ENCODE measurements at regions not wholly inside any gene's neighbourhood (a gene's known extent, or its start where the extent isn't known, plus 50 kb on each side); places are given as distances from the start of the nearest gene placed in this dataset.

GRCh38 chr1:208943291-208943690 is 640.2 kb upstream of the CAMK1G start:
- no peaks in the 10 kb centered on the region for H3K4me1 Mint-ChIP-seq (ENCODE audit: low read depth, unreplicated experiment)
- Histone ChIP-seq H3K9me3 (no peaks in the 10 kb centered on the region), H3K27me3 (replicated peaks; ENCODE audit: control insufficient read depth, insufficient read depth, low read length) (no peaks in the 10 kb centered on the region), H3K4me1 (no peaks in the 10 kb centered on the region), H3K4me3 (ENCODE audit: low read depth, low read length) (no peak overlapping the region), H3K36me3 (ENCODE audit: control insufficient read depth, insufficient read depth, low read length) (no peaks in the 10 kb centered on the region)
- peaks cover 21% of the 10 kb centered on the region for H3K27me3 Mint-ChIP-seq (ENCODE audit: insufficient read depth, unreplicated experiment)
- POLR2A ChIA-PET = no interaction called here
- no peaks in the 10 kb centered on the region for H3K36me3 Mint-ChIP-seq (ENCODE audit: insufficient read depth, unreplicated experiment)
- no peak overlapping the region for H3K4me3 Mint-ChIP-seq (ENCODE audit: unreplicated experiment)
- intact Hi-C loops (cut with micrococcal nuclease; ENCODE audit: unreplicated experiment) = no loop called here
- no peaks in the 10 kb centered on the region for H3K9me3 Mint-ChIP-seq (ENCODE audit: unreplicated experiment)
- H3K27ac Mint-ChIP-seq (ENCODE audit: unreplicated experiment) = no peak overlapping the region
- TF ChIP-seq CTCF (IDR thresholded peaks at IDR 0.05; ENCODE audit: insufficient read depth in 1 of 2, low read depth in 1 of 2, low read length in 1 of 2, severe bottlenecking in 1 of 2, unreplicated experiment in 1 of 2) = no peak
- BruUV-seq (replicated peaks) = no TSS peak
- CTCF ChIA-PET = no interaction called here
- no peak for DNase-seq

- no peaks in the 10 kb centered on the region for H3K9me3 Mint-ChIP-seq (ENCODE audit: unreplicated experiment)
- intact Hi-C loops (cut with micrococcal nuclease; ENCODE audit: unreplicated experiment) = no loop called here
- Histone ChIP-seq H3K4me1 (no peaks in the 10 kb centered on the region), H3K27me3 (replicated peaks; ENCODE audit: control insufficient read depth, insufficient read depth, low read length) (no peaks in the 10 kb centered on the region), H3K9me3 (no peaks in the 10 kb centered on the region), H3K4me3 (ENCODE audit: low read depth, low read length) (no peak overlapping the region), H3K36me3 (ENCODE audit: control insufficient read depth, insufficient read depth, low read length) (no peaks in the 10 kb centered on the region)
- ChIA-PET POLR2A (no interaction called here), CTCF (no interaction called here)
- H3K36me3 Mint-ChIP-seq (ENCODE audit: insufficient read depth, unreplicated experiment) = no peaks in the 10 kb centered on the region
- H3K4me1 Mint-ChIP-seq (ENCODE audit: low read depth, unreplicated experiment) = no peaks in the 10 kb centered on the region
- BruUV-seq (replicated peaks) = no TSS peak
- H3K27ac Mint-ChIP-seq (ENCODE audit: unreplicated experiment) = no peak overlapping the region
- DNase-seq = no peak
- H3K4me3 Mint-ChIP-seq (ENCODE audit: unreplicated experiment) = no peak overlapping the region
- TF ChIP-seq CTCF (IDR thresholded peaks at IDR 0.05; ENCODE audit: insufficient read depth in 1 of 2, low read depth in 1 of 2, low read length in 1 of 2, severe bottlenecking in 1 of 2, unreplicated experiment in 1 of 2) = no peak
- H3K27me3 Mint-ChIP-seq (ENCODE audit: insufficient read depth, unreplicated experiment) = peaks cover 20% of the 10 kb centered on the region
Measured at GRCh38 chr1:208944981-208945451, 638.5 kb upstream of the CAMK1G start.

DNA sequence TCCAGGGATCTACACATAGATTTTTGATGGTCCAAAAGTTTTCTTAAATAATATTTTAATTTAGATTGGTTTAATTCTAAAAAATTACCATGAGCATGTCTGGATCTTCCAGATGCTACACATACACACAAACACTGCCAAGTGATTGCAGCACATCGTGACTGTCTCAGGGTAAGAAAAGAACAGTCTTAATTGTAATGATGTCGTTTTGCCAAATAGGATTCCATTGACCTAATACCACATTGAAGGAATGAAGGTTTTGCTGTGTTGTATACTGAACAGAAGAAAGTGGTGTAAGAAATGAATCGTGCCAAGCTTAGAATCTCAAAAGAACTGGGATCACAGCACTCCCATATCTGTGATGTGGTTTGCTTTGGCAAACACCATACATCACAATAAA is 633.3 kb upstream of the CAMK1G start:
- intact Hi-C loops (cut with micrococcal nuclease; ENCODE audit: unreplicated experiment) = no loop called here
- ChIA-PET CTCF (no interaction called here), POLR2A (no interaction called here)
- peaks cover 7% of the 10 kb centered on the region; the same call in 1 of the 2 replicates for H3K4me1 ChIP-seq
- BruUV-seq (replicated peaks) = no TSS peak
- peaks cover 14% of the 10 kb centered on the region for H3K27me3 Mint-ChIP-seq (ENCODE audit: insufficient read depth, unreplicated experiment)
- no peaks in the 10 kb centered on the region for H3K4me1 Mint-ChIP-seq (ENCODE audit: low read depth, unreplicated experiment)
- no peaks in the 10 kb centered on the region for H3K36me3 ChIP-seq (ENCODE audit: control insufficient read depth, insufficient read depth, low read length)
- H3K36me3 Mint-ChIP-seq (ENCODE audit: insufficient read depth, unreplicated experiment) = no peaks in the 10 kb centered on the region
- no peak for DNase-seq
- no peak overlapping the region for H3K4me3 ChIP-seq (ENCODE audit: low read depth, low read length)
- H3K27me3 ChIP-seq (replicated peaks; ENCODE audit: control insufficient read depth, insufficient read depth, low read length) = no peaks in the 10 kb centered on the region
- no peaks in the 10 kb centered on the region for H3K9me3 Mint-ChIP-seq (ENCODE audit: unreplicated experiment)
- TF ChIP-seq CTCF (IDR thresholded peaks at IDR 0.05; ENCODE audit: insufficient read depth in 1 of 2, low read depth in 1 of 2, low read length in 1 of 2, severe bottlenecking in 1 of 2, unreplicated experiment in 1 of 2) = no peak
- no peak overlapping the region for H3K4me3 Mint-ChIP-seq (ENCODE audit: unreplicated experiment)
- no peaks in the 10 kb centered on the region for H3K9me3 ChIP-seq
- no peak overlapping the region for H3K27ac Mint-ChIP-seq (ENCODE audit: unreplicated experiment)

Measured in Caco-2 (cell line).